ENCODE measurements at regions not wholly inside any gene's neighbourhood (a gene's known extent, or its start where the extent isn't known, plus 50 kb on each side); places are given as distances from the start of the nearest gene placed in this dataset.
"Not testable (repeated sequence)": the region's sequence is repeated elsewhere in the genome, so short reads cannot be mapped to it uniquely, and the experiment has no call there.

- DNase-seq = no peak
These were observed 617.5 kb upstream of the GRIN3A start for GRCh38 chr9:102355982-102356381.

GRCh38 chr9:102354041-102354440, 615.6 kb upstream of the GRIN3A start:
- no peak for DNase-seq

GRCh38 chr9:102337471-102337870, 599.0 kb upstream of the GRIN3A start:
- not testable (repeated sequence) for DNase-seq

- no peak for DNase-seq
These were observed 570.9 kb upstream of the GRIN3A start for GRCh38 chr9:102309379-102309778.

- DNase-seq = no peak
These were observed 556.7 kb upstream of the GRIN3A start for GRCh38 chr9:102295188-102295587.

- DNase-seq = no peak
These were observed 535.5 kb upstream of the GRIN3A start for GRCh38 chr9:102273952-102274351.

- DNase-seq = no peak
These were observed 514.7 kb upstream of the GRIN3A start for GRCh38 chr9:102253099-102253498.

- DNase-seq = no peak
These were observed 506.5 kb upstream of the GRIN3A start for GRCh38 chr9:102244916-102245315.

GRCh38 chr9:102237520-102237919, 499.1 kb upstream of the GRIN3A start:
- DNase-seq = no peak

- DNase-seq = no peak
These were observed 498.6 kb upstream of the GRIN3A start for GRCh38 chr9:102237094-102237493.

- DNase-seq = not testable (repeated sequence)
These were observed 489.0 kb upstream of the GRIN3A start for GRCh38 chr9:102227416-102227815.

- no peak for DNase-seq
These were observed 487.5 kb upstream of the GRIN3A start for GRCh38 chr9:102225841-102226441.

- DNase-seq = not testable (repeated sequence)
These were observed 485.1 kb upstream of the GRIN3A start for GRCh38 chr9:102223320-102224136.

GRCh38 chr9:102209176-102209575, 470.7 kb upstream of the GRIN3A start:
- DNase-seq = no peak

- DNase-seq = no peak
These were observed 468.0 kb upstream of the GRIN3A start for GRCh38 chr9:102206432-102206831.

GRCh38 chr9:102205251-102205650, 466.8 kb upstream of the GRIN3A start:
- DNase-seq = no peak

- DNase-seq = no peak
These were observed 463.7 kb upstream of the GRIN3A start for GRCh38 chr9:102202126-102202525.

GRCh38 chr9:102185962-102186361, 447.5 kb upstream of the GRIN3A start:
- DNase-seq = no peak

GRCh38 chr9:102185371-102185770, 446.9 kb upstream of the GRIN3A start:
- no peak for DNase-seq

GRCh38 chr9:102178811-102179210, 440.4 kb upstream of the GRIN3A start:
- no peak for DNase-seq

GRCh38 chr9:102174202-102174601, 435.8 kb upstream of the GRIN3A start:
- DNase-seq = not testable (repeated sequence)

- DNase-seq = no peak
These were observed 425.8 kb upstream of the GRIN3A start for GRCh38 chr9:102164247-102164646.

GRCh38 chr9:102153081-102153480, 414.6 kb upstream of the GRIN3A start:
- DNase-seq = not testable (repeated sequence)

GRCh38 chr9:102135768-102136167, 397.3 kb upstream of the GRIN3A start:
- DNase-seq = no peak

- DNase-seq = no peak
These were observed 386.0 kb upstream of the GRIN3A start for GRCh38 chr9:102124465-102124864.

Measured in activated T-cell treated with anti-CD3 and anti-CD28 coated beads, Interleukin-2, amount 50 U/mL, for 48 hours (primary cell).